22Rv1 (cell line): ENCODE measurements at regions not wholly inside any gene's neighbourhood (a gene's known extent, or its start where the extent isn't known, plus 50 kb on each side); places are given as distances from the start of the nearest gene placed in this dataset.

Experiments
- CTCF ChIP-seq: fragments of 450-650 bp; IDR thresholded peaks from 2 replicates; pipeline ENCODE4 v1.5.1; 2017; ENCODE audit warnings: mild to moderate bottlenecking
- ZFX ChIP-seq: fragments of 450-650 bp; IDR thresholded peaks from 2 replicates; pipeline ENCODE4 v1.6.1; 2017; ENCODE audit warnings: antibody characterized with exemption, borderline replicate concordance

DNA sequence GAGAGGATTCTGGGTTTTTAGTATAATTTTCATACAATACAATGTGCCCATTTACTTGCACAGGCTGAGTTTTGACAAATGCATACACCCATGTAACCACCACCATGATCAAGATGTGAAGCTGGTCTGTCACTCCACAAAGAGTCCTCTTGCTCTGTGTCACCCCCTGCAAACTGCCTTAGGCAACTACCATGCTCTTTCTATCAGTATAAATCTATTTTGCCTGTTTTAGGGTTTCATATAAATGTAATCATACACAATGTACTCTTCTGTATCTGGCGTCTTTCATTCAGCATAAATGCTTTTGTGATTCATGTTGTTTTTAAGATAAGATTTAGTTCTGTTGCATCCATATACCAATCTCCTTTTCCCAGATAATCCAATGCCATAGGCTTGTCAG lies 181.9 kb upstream of the KCNG1 start:
- TF ChIP-seq CTCF (no peak), ZFX (no peak)
